Loucy (cell line): ENCODE measurements at regions not wholly inside any gene's neighbourhood (a gene's known extent, or its start where the extent isn't known, plus 50 kb on each side); places are given as distances from the start of the nearest gene placed in this dataset.

Source experiments
- EZH2phosphoT487 ChIP-seq: fragments of 200-600 bp; IDR thresholded peaks from 2 replicates; pipeline ENCODE4 v1.6.1; 2018; ENCODE audit warnings: antibody characterized with exemption, mild to moderate bottlenecking, moderate library complexity, borderline replicate concordance
- TF ChIP-seq, protein P1 (sequence below): fragments of 200-600 bp; sonication (generic); conservative IDR thresholded peaks from 2 replicates; pipeline ENCODE4 v1.5.1; 2014; ENCODE audit warnings: mild to moderate bottlenecking, antibody characterized with exemption, low read length

DNA sequence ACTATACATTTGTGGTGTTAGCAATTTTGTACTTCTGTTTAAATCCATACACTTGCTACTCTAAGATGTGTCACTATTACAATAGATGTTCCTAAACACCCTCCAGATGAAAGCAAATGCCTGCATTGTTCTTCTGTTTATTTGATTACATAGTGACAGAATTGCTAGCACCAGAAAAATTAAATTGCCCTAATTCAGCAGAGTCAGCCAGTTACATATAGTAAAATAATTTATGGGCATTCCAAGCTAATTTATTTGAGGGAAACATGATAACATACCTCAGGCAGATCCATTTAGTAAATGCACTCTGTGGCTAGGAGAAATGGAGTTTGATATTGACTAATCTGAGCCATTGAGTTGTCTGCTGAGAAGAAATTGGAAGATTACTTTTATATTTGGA, 347.1 kb upstream of the FSIP2 start:
- TF ChIP-seq, protein P1, sequence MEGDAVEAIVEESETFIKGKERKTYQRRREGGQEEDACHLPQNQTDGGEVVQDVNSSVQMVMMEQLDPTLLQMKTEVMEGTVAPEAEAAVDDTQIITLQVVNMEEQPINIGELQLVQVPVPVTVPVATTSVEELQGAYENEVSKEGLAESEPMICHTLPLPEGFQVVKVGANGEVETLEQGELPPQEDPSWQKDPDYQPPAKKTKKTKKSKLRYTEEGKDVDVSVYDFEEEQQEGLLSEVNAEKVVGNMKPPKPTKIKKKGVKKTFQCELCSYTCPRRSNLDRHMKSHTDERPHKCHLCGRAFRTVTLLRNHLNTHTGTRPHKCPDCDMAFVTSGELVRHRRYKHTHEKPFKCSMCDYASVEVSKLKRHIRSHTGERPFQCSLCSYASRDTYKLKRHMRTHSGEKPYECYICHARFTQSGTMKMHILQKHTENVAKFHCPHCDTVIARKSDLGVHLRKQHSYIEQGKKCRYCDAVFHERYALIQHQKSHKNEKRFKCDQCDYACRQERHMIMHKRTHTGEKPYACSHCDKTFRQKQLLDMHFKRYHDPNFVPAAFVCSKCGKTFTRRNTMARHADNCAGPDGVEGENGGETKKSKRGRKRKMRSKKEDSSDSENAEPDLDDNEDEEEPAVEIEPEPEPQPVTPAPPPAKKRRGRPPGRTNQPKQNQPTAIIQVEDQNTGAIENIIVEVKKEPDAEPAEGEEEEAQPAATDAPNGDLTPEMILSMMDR, result no peak
- no peak for TF ChIP-seq EZH2phosphoT487
